ENCODE measurements at regions not wholly inside any gene's neighbourhood (a gene's known extent, or its start where the extent isn't known, plus 50 kb on each side); places are given as distances from the start of the nearest gene placed in this dataset.

GRCh38 chr3:174644287-174644686 is 214.8 kb upstream of the NAALADL2 start:
- TF ChIP-seq CTCF (IDR thresholded peaks at IDR 0.05; ENCODE audit: low read depth, low read length, poor library complexity, severe bottlenecking) (no peak), EZH2phosphoT487 (IDR thresholded peaks at IDR 0.05; ENCODE audit: borderline replicate concordance, low read length) (no peak)
